ENCODE measurements at regions not wholly inside any gene's neighbourhood (a gene's known extent, or its start where the extent isn't known, plus 50 kb on each side); places are given as distances from the start of the nearest gene placed in this dataset.

DNA sequence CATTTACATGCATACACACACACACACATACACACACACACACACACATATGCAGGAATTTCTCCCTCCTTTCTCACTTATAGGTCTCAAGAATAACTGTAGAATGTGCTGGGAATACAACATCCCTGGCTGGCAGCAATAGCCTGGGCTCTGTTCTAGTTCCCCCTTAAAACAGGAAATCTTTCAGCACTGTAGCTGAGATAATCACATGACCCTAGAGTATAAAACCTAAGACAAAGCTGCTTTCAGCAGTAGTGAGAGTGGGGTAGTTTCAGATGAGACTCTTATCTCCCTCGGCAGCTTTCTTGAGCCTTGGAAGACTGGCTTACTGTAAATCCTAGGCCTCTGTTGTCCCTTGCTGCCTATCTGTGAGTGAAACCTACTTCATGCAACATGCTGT, 137.4 kb upstream of the AKR1E2 start:
- DNase-seq (ENCODE audit: low read depth in 2 of 2): no peak

DNA sequence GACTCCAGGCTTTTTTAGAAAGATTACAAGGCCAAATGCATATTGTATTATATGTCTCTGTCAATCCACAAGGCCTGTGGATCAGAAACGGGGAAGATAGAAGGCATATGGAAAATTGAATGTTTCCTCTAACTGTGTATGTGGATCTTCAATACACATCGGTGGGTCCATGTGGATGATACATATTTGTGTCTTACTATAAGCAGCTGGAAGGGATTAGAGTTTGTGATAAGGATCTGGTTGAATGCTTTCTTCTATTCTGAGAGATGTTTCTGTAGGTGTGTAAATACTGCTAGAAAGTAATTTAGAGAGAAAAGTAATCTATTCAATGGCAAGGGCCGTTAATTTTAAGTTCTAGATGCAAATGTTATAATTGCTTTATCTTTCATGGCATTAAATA, 137.8 kb upstream of the AKR1E2 start:
- DNase-seq (ENCODE audit: low read depth in 2 of 2): no peak

DNA sequence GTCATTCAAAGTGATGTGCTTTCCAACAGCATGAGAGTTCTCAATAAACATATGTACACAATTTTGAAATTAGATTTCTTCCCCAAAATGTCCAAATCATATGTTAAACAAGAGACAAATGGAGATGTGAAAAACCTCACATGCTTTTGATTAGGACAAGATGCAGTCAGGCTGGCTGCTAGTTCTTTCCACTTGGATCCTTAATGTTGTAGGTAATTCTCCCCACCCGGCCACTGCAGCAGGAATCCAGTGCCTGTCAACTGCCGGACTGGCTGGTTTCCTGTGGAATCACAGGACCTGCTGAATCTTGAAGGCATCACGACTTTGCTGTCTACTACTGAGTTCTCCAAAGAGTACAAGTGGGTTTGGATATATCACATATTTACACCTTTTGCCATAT, 138.6 kb upstream of the AKR1E2 start:
- no peak for DNase-seq (ENCODE audit: low read depth in 2 of 2)

- DNase-seq (ENCODE audit: low read depth in 2 of 2): no peak
Observed at GRCh38 chr10:4686644-4686996, 139.4 kb upstream of the AKR1E2 start.

DNA sequence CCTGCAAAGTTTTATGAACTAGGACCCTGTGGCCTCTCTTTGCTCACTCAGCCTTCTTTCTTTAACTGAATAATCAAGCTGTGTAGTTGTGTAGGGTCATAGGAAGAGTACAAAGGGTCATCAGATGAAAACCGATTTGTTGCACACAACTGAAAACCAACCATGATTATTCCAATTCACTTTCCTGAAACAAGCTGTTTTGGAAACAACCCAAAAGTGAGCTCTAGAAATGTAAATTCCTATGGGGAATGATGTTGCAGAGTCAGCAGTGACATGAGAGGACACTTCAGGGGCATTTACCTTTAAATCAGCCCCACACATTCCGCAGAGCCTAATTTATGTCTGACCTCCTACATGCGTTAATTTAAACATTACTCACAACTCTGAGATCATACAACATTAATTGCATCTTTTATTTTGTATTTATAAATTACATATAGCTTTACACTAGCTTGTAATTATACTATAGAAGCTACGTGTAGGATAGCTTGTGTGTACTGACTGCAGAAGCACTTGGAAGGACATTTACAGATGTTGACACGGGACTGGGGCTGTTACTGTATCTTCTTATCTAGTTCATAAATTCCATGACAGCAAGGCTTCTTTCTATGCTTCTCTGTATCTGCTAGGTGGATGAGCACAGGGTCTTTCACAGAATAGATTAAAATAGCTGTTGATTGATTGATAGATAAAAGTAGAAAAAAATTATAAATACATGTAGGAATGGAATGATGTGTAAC, 139.9 kb upstream of the AKR1E2 start:
- DNase-seq (ENCODE audit: low read depth in 2 of 2): no peak

DNA sequence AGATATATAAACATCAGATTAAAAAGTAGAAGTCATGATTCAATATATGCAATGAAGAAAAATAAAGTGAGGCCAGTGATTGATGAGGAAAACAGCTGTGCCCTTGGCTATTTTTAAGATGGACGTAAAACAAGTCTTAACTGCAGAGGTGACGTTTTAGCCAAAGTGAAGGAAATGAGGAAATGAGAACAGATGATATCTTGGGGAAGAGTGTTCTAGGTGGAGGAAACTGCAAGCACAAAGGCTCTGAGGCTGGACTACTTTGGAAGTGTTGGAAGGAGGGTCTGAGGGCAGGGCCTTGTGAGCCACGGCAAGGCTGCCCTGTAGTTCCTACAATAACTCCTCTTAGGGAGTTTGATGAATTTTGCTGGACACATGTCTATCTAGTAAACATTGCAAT, 140.5 kb upstream of the AKR1E2 start:
- no peak for DNase-seq (ENCODE audit: low read depth in 2 of 2)

GRCh38 chr10:4684434-4684833, 141.6 kb upstream of the AKR1E2 start:
- no peak for DNase-seq (ENCODE audit: low read depth in 2 of 2)

- DNase-seq (ENCODE audit: low read depth in 2 of 2): no peak
Observed at GRCh38 chr10:4683838-4684237, 142.2 kb upstream of the AKR1E2 start.

DNA sequence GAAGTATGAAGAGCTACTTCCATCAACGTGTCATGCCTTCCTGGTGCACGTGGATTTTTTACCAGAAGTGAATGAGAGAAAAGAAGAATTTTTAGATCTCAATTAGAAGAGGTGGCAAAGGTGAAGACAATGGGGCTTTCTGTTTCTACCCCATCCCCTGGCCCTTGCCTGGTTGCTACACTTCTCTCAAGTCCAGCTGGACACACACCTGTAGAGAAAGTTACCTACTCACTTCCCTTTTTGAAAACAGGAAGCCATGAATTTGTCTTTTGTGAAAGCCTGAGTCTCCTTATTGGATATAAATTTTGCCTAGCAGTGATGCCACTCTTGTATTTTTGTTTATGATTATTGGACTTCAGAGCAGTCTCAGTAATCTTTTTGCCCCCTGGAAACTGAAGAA, 142.9 kb upstream of the AKR1E2 start:
- DNase-seq (ENCODE audit: low read depth in 2 of 2): no peak

DNA sequence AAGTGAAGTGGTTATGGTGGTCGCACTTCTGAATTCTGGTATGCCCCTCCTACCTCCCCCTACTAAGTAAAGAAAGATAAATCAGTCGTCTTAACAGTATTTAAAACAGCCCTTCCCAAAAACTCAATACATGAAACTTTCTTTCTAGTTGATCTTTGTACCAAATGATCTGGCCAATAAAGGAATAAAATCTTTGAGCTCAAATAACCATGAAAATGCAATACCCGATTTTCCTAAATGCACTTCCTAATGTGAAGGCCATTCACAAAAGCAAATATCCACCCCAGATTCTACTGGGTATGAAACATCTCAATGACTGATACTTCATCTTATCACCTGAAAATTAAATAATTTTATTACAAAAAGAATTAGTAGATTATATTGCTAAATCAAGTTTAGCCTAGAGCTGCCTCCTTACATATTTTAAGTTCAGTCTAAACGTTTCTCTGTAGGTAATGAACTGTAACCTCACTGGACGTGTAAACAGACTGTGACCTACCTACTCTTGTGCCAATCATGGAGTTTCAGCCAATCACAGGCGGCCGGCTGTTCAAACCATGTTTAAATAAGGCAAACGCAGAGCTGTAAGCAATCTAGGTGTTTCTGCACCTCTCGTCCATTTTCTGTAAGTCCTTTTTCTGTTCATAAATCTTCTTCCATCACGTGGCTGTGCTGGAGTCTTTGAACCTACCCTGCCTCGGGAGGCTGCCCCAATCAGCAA, 146.9 kb upstream of the AKR1E2 start:
- DNase-seq (ENCODE audit: low read depth in 2 of 2): no peak

DNA sequence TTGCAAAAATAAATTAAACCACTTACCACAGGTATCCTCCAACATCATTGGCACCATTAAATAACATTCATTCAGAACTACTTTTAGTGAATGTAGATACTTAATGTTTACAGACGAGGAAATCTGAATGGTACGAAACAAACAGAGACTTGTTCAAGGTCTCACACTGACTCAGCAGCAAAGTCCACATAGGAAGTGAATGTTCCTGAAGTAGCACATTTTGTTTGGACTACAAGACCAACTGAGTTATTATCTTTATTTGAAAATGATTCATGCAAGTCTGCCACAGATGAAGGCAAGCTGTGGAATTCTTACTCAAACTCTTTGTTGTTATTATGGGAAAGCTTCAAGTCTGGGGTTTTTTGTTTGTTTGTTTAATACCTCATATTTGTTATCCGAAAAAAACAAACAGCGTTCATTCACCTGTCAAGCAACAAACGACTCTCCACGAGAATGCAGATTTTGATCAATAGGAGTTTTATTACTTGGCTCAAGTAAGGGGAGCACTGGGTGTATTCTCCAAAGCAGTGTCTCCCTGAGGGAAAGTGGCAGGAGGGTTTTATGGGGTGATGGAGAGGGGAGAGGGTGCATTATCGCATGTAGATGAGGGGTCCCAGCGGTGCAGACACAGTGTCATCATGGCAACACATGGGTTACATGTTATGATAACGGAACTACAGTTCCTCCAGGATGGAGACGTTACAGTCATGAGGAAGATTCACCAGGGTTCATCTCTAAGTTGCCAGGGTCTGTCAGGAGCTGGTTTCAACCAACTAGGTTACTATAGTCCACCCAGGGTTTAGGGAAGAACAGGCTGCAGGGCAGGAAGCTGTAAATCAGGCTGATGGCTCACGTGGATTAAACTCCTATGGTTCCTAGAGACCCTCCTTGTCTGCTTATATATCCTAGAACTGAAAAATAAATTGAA, 147.7 kb upstream of the AKR1E2 start:
- DNase-seq (ENCODE audit: low read depth in 2 of 2): no peak

GRCh38 chr10:4677296-4678021, 148.5 kb upstream of the AKR1E2 start:
- DNase-seq (ENCODE audit: low read depth in 2 of 2): no peak

GRCh38 chr10:4676566-4676965, 149.4 kb upstream of the AKR1E2 start:
- DNase-seq (ENCODE audit: low read depth in 2 of 2): no peak

DNA sequence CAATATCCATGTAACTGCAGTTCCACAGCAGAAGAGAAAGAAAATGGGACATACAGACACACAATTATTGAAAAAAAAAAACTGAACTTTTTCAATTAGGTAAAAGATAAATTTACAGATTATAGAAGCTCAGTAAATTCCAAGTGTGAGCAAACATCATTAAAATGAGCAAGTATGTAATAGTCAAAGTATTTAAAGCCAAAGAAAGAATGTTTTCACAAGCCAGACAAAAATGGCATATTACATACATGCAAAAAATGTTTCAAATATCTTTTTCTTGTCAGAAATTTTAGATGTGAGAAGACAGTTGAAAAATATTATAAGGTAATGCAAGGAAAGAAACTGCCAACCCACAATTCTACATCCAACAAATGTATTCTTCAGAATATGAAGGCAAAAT, 150.2 kb upstream of the AKR1E2 start:
- no peak for DNase-seq (ENCODE audit: low read depth in 2 of 2)

GRCh38 chr10:4673279-4674040, 152.5 kb upstream of the AKR1E2 start:
- no peak for DNase-seq (ENCODE audit: low read depth in 2 of 2)

DNA sequence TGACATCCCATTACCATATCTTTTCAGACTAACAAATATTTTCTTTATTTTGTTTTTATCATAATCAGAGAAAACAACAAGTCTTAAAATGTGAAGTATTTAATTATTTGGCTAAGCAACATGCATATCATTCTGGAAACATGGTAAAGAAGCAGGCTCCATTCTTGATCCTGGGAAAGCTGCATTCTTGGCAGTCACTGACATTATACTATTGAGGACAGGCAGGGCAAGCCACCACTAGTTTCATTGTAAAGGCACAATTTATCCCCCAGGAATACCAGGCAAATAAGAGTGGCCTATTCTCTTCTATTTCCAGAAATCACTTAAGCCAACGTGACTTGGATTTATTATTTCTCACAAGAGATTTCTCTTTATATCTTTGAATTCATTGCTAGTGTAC, 153.8 kb upstream of the AKR1E2 start:
- no peak for DNase-seq (ENCODE audit: low read depth in 2 of 2)

DNA sequence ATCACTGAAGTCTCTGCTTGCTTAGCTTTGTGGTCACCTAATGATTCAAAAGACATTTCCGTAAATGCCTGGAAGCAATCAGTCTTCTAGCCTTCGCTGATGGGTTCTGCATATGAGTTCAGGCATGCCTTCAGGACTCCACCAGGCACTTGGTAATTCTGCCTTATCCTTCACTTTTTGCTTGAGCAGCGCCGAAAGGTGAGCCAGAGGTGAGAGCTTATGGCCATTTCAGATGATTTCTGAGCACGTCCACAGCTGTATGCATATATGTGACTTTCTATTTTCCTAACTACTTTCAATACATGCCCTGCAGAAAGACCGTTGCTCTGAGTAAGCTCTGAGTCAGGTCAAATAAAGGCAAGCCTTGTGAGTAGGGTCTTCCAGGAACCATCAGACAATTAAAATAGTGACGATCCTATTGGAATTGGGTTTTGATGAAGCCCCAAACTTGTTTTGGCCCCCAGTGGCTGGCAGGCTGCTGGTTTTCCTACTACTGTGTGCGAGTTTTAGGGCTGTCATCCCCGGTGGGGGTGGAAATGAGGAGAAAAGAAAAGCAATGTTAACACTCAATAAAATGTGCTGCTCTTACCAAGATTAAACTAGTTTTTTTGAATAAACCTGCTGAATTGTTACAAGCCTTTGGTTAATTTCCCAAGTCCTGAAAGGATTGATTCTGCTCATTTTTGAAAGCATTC, 154.4 kb upstream of the AKR1E2 start:
- no peak for DNase-seq (ENCODE audit: low read depth in 2 of 2)

DNA sequence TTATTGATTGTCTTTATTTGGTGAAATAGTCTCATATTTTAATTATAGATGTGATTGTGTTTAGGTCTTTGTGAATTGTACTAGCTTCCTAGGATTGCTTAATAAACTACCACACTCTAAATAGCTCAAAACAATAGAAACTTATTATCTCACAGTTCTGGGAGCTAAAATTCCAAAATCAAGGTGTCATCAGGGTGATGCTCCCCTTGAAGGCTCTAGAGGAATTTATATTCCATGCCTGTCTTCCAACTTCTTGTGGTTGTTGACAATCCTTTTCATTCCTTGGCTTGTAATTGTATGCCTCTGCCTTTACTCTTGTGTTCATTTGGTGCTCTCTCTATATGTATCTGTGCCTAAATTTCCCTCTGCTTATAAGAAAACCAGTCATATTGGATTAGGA, 155.3 kb upstream of the AKR1E2 start:
- DNase-seq (ENCODE audit: low read depth in 2 of 2): peak; percentile 60 to 65

DNA sequence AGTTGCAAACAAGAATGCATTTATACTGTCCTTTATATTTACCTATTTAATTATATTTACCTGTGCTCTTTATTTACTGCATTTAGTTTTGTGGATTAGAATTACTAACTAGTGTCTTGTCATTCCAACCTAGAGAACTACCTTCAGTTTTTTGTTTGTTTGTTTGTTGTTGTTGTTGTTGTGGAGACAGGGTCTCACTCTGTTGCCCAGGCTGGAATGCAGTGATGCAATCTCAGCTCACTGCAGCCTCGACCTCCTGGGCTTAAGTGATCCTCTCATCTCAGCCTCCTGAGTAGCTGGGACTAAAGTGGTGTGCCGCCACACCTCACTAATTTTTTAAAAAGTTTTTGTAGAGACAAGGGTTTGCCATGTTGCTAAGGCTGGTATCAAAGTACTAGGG, 156.4 kb upstream of the AKR1E2 start:
- no peak for DNase-seq (ENCODE audit: low read depth in 2 of 2)

- DNase-seq (ENCODE audit: low read depth in 2 of 2): peak; percentile 94
Observed at GRCh38 chr10:4663162-4663992, 162.6 kb upstream of the AKR1E2 start.

Measured in fibroblast of skin of left biceps (primary cell).